ENCODE measurements at regions not wholly inside any gene's neighbourhood (a gene's known extent, or its start where the extent isn't known, plus 50 kb on each side); places are given as distances from the start of the nearest gene placed in this dataset.

- no peaks in the 10 kb centered on the region for H3K4me1 ChIP-seq (ENCODE audit: control insufficient read depth in 4 of 4, insufficient read depth in 4 of 4, low read length in 3 of 4)
- no peak overlapping the region for H3K4me3 ChIP-seq (ENCODE audit: low read depth in 1 of 3, low read length in 3 of 3)
- no peaks in the 10 kb centered on the region for H3K9me3 ChIP-seq (ENCODE audit: control insufficient read depth in 4 of 4, low read length in 3 of 4)
- 94% methylated on average over 2 of the region's 2 CpGs for WGBS
- no peaks in the 10 kb centered on the region for H3K36me3 ChIP-seq (ENCODE audit: control insufficient read depth in 4 of 4, insufficient read depth in 3 of 4, low read depth in 1 of 4, low read length in 3 of 4)
- TF ChIP-seq, protein P1, sequence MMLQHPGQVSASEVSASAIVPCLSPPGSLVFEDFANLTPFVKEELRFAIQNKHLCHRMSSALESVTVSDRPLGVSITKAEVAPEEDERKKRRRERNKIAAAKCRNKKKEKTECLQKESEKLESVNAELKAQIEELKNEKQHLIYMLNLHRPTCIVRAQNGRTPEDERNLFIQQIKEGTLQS (IDR thresholded peaks at IDR 0.05) = no peak
- TF ChIP-seq GABPA (IDR thresholded peaks at IDR 0.05 in 1 of 2, conservative IDR thresholded peaks at IDR 0.05 in 1 of 2) = no peak
- no peak for TF ChIP-seq HNF4A (conservative IDR thresholded peaks at IDR 0.05)
- H3K27ac ChIP-seq (ENCODE audit: low read depth in 1 of 2, low read length in 2 of 2) = no peak overlapping the region
- no peaks in the 10 kb centered on the region for H3K27me3 ChIP-seq (ENCODE audit: control insufficient read depth in 4 of 4, insufficient read depth in 4 of 4, low read length in 3 of 4)
- H3K9ac ChIP-seq (ENCODE audit: low read depth in 1 of 2, low read length in 2 of 2) = no peak overlapping the region
- DNase-seq (ENCODE audit: low spot score) = no peak
Measured at GRCh38 chr1:222948079-222948478, 133.2 kb downstream of the DISP1 start.

DNA sequence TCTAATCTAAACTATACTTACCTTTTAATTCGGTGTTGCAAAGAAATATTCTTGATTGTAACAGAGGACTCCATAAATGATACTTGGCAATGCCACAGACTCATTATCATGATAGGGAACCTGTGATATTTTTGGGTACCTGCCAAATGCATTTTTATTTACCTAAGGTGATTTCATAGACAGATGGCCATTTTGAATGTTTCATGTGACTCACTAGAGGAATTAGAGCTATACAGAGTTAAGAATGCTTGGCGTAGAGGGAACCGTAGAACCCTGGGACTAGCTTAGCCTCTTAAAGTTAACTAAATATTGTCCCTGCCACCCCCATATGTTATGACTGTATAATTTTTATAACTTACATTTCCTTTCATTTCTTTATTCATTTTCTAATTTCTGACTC is 136.1 kb downstream of the DISP1 start:
- Histone ChIP-seq H3K4me1 (ENCODE audit: control insufficient read depth in 4 of 4, insufficient read depth in 4 of 4, low read length in 3 of 4) (no peaks in the 10 kb centered on the region), H3K36me3 (ENCODE audit: control insufficient read depth in 4 of 4, insufficient read depth in 3 of 4, low read depth in 1 of 4, low read length in 3 of 4) (no peaks in the 10 kb centered on the region), H3K4me3 (ENCODE audit: low read depth in 1 of 3, low read length in 3 of 3) (no peak overlapping the region), H3K9me3 (ENCODE audit: control insufficient read depth in 4 of 4, low read length in 3 of 4) (no peaks in the 10 kb centered on the region), H3K9ac (ENCODE audit: low read depth in 1 of 2, low read length in 2 of 2) (no peak overlapping the region), H3K27ac (ENCODE audit: low read depth in 1 of 2, low read length in 2 of 2) (no peak overlapping the region), H3K27me3 (ENCODE audit: control insufficient read depth in 4 of 4, insufficient read depth in 4 of 4, low read length in 3 of 4) (no peaks in the 10 kb centered on the region)
- no peak for DNase-seq (ENCODE audit: low spot score)
- TF ChIP-seq, protein P2, sequence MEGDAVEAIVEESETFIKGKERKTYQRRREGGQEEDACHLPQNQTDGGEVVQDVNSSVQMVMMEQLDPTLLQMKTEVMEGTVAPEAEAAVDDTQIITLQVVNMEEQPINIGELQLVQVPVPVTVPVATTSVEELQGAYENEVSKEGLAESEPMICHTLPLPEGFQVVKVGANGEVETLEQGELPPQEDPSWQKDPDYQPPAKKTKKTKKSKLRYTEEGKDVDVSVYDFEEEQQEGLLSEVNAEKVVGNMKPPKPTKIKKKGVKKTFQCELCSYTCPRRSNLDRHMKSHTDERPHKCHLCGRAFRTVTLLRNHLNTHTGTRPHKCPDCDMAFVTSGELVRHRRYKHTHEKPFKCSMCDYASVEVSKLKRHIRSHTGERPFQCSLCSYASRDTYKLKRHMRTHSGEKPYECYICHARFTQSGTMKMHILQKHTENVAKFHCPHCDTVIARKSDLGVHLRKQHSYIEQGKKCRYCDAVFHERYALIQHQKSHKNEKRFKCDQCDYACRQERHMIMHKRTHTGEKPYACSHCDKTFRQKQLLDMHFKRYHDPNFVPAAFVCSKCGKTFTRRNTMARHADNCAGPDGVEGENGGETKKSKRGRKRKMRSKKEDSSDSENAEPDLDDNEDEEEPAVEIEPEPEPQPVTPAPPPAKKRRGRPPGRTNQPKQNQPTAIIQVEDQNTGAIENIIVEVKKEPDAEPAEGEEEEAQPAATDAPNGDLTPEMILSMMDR (IDR thresholded peaks at IDR 0.05; ENCODE audit: low read depth, low read length, missing input control) = no peak
- 94% methylated on average over 3 of the region's 3 CpGs for WGBS

DNA sequence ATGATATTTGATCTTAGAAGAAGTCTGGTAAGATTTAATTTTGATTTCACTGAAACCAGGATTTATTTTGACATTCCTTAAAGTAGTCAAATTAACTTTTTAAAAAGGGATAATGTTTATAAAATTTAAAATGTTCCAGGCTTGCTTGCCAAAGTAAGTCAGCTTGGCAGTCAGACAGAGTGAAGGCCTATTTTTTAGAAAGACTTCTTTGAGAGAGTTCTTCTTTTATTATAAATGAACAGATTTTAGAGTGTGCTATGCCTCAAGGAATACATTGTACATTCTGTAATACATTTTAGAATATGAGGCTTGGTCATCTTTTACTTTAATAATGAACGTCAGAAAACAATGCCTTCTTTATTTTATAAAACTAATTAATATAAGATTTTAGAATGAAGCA is 138.7 kb downstream of the DISP1 start:
- Histone ChIP-seq H3K27me3 (ENCODE audit: control insufficient read depth in 4 of 4, insufficient read depth in 4 of 4, low read length in 3 of 4) (no peaks in the 10 kb centered on the region), H3K4me1 (ENCODE audit: control insufficient read depth in 4 of 4, insufficient read depth in 4 of 4, low read length in 3 of 4) (no peaks in the 10 kb centered on the region), H3K9ac (ENCODE audit: low read depth in 1 of 2, low read length in 2 of 2) (no peak overlapping the region), H3K9me3 (ENCODE audit: control insufficient read depth in 4 of 4, low read length in 3 of 4) (no peaks in the 10 kb centered on the region), H3K27ac (ENCODE audit: low read depth in 1 of 2, low read length in 2 of 2) (no peak overlapping the region), H3K36me3 (ENCODE audit: control insufficient read depth in 4 of 4, insufficient read depth in 3 of 4, low read depth in 1 of 4, low read length in 3 of 4) (no peaks in the 10 kb centered on the region), H3K4me3 (ENCODE audit: low read depth in 1 of 3, low read length in 3 of 3) (no peak overlapping the region)
- no peak for DNase-seq (ENCODE audit: low spot score)
- TF ChIP-seq EGR1 (IDR thresholded peaks at IDR 0.05; ENCODE audit: low read depth in 2 of 2) = no peak
- TF ChIP-seq, protein P1 (IDR thresholded peaks at IDR 0.05) = no peak
- WGBS = 82% methylated on average over 1 of the region's 1 CpG

DNA sequence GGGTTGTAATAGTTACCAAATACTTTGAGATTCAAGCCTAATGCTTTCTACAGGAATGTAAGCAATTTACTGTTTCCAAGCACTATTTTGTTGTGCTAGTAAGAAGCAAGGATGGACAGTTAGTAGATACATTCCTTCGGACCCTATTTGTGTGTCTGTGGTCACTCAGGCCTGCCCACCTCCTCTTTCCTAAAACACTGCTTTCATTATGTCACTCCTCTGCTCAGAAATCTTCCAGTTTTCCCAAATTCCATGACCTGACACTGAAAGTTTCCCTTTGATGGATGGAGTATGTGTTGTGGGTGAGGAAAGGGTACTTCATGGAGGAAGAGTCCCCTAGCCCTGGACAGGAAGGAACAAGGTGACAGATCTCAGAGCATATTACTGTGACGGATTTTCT is 141.1 kb downstream of the DISP1 start:
- Histone ChIP-seq H3K27me3 (ENCODE audit: control insufficient read depth in 4 of 4, insufficient read depth in 4 of 4, low read length in 3 of 4) (no peaks in the 10 kb centered on the region), H3K27ac (ENCODE audit: low read depth in 1 of 2, low read length in 2 of 2) (no peak overlapping the region)
- no peak for DNase-seq (ENCODE audit: low spot score)

More for the DNA sequence above, 141.1 kb downstream of the DISP1 start:
- Histone ChIP-seq H3K9ac (ENCODE audit: low read depth in 1 of 2, low read length in 2 of 2) (no peak overlapping the region), H3K36me3 (ENCODE audit: control insufficient read depth in 4 of 4, insufficient read depth in 3 of 4, low read depth in 1 of 4, low read length in 3 of 4) (no peaks in the 10 kb centered on the region), H3K4me1 (ENCODE audit: control insufficient read depth in 4 of 4, insufficient read depth in 4 of 4, low read length in 3 of 4) (no peaks in the 10 kb centered on the region), H3K4me3 (ENCODE audit: low read depth in 1 of 3, low read length in 3 of 3) (no peak overlapping the region), H3K9me3 (ENCODE audit: control insufficient read depth in 4 of 4, low read length in 3 of 4) (no peaks in the 10 kb centered on the region)
- TF ChIP-seq RAD21 (IDR thresholded peaks at IDR 0.05) = no peak
- TF ChIP-seq, protein P3, sequence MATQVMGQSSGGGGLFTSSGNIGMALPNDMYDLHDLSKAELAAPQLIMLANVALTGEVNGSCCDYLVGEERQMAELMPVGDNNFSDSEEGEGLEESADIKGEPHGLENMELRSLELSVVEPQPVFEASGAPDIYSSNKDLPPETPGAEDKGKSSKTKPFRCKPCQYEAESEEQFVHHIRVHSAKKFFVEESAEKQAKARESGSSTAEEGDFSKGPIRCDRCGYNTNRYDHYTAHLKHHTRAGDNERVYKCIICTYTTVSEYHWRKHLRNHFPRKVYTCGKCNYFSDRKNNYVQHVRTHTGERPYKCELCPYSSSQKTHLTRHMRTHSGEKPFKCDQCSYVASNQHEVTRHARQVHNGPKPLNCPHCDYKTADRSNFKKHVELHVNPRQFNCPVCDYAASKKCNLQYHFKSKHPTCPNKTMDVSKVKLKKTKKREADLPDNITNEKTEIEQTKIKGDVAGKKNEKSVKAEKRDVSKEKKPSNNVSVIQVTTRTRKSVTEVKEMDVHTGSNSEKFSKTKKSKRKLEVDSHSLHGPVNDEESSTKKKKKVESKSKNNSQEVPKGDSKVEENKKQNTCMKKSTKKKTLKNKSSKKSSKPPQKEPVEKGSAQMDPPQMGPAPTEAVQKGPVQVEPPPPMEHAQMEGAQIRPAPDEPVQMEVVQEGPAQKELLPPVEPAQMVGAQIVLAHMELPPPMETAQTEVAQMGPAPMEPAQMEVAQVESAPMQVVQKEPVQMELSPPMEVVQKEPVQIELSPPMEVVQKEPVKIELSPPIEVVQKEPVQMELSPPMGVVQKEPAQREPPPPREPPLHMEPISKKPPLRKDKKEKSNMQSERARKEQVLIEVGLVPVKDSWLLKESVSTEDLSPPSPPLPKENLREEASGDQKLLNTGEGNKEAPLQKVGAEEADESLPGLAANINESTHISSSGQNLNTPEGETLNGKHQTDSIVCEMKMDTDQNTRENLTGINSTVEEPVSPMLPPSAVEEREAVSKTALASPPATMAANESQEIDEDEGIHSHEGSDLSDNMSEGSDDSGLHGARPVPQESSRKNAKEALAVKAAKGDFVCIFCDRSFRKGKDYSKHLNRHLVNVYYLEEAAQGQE (IDR thresholded peaks at IDR 0.05) = no peak
- 91% methylated on average over 2 of the region's 2 CpGs for whole genome bisulfite sequencing
